ENCODE measurements at regions not wholly inside any gene's neighbourhood (a gene's known extent, or its start where the extent isn't known, plus 50 kb on each side); places are given as distances from the start of the nearest gene placed in this dataset.

DNA sequence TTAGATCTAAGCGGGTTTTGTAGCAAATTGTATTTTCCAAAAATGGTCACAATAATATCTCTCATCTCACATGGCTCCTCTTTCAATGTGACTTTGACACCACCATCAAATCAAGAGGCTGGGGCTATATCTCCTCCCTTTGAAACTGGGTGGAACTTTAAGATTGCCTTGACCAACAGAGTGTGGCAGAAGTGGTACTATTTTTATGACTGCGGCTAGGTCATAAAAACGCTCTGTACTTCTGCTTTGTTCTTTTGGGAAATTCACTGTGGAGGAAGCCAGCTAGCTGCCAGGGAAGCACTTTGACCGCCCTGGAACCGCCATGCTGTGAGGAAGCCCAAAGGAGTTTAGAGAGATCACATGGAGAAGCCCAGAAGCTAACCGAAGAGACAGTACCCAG is 50.7 kb upstream of the ACOT11 start:
- no peak for DNase-seq

DNA sequence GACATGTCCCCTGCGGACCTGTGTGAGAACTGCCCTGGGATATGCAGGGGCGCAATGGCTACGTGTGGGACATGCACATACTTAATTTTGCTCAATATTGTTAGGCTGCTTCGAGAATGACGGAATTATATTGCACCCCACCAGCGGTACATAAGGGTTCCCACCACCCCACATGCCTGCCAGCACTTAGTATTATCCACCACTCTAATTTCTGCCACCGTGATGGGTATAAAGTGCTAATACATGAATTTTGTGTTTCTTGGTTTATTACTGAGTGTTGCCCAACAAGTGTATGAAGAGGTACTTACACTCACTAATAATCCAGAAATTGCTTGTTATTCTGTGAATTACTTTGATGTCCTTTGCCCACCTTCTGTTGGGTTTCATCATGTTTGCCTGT is 52.1 kb upstream of the ACOT11 start:
- DNase-seq, result no peak

DNA sequence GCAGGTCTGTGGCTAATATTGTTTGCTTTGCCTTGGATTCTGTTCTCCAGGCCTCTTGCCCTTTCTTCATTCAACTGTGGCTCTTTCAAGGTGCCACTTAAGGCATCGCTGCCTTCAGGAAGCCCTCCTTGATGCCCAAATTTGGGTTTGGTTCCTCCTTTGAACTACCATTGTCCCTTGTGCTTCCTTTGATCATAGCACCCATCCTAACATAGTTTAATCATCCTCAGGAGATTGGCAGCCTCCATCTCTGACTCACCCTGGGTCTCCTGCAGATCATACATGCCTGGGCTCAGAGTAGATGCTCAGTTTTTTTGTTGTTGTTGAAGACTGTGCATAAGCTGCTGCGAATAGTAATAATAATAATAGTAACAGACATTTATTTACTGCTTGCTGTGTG is 54.4 kb upstream of the ACOT11 start:
- DNase-seq, result no peak

DNA sequence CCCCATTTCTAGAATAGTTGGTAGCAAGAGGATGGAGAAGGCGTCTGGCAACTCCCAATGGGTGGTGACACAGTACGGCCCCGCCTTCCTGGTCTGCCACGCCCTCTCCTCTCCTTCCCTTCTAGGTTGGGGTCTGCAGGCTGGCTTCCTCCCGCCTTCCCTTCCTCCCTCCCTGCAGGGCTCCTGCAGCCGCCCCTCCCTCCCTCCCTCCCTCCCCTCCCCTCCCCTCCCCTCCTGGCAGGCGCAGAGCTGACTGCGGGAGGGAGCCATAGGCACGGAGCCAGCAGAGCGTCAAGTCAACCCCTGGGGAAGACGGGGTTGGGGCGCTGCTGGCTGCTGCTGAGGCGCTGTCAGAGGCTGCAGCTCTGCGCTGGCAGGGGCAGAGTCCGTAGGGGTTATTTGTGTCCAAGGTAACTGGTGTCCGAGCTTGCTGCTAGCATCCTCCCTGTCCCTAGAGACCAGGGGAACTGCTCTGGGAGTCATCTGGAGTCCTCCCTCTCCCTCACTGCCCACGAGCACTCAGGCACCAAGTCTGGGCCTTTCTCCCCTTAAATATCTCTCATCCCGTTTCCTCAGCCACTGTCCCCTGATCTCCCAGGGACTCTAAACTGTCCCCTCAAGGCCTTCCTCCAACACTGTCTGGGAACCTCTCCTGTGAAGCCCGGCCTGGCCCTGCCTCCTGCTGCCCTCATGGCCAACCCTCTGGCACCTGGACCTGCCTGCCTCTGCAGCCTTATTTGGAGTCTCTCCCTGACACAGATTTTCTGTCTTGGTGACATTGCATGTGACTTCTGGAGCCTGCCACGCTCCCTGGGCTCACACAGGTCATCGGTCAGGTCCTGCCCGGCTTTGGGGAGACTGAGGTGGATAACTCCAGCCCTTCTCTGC is 57.4 kb upstream of the ACOT11 start:
- peak; percentile 57 for DNase-seq

DNA sequence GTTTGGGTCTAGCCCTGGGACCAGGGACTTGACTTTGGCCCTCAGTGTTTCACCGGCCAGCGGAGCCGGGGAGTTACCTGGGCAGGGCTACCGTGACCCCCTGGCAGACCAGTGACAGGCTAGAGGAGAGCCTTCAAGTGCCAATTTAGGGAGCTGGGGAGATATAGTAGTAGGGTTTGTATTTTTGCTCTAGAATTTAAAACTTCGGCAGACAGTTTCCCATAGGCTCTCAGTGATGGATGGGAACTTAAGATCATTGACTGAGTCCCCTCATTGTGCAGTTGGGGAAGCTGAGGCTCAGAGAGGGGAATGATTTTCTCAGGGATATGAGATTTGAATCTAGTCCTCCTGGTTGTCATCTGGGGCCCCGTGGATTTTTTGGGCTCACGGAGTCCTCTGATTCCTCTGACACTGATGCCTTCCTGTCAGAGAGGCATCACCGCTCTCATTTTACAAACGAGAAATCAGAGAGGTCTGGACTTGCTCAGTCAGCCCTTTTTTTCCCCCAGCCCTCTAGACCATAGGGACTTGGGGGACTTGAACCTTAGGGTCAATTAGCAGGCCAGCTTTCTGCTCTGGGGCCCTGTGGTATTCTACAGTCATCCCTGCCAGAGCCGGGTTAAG is 58.3 kb upstream of the ACOT11 start:
- no peak for DNase-seq

DNA sequence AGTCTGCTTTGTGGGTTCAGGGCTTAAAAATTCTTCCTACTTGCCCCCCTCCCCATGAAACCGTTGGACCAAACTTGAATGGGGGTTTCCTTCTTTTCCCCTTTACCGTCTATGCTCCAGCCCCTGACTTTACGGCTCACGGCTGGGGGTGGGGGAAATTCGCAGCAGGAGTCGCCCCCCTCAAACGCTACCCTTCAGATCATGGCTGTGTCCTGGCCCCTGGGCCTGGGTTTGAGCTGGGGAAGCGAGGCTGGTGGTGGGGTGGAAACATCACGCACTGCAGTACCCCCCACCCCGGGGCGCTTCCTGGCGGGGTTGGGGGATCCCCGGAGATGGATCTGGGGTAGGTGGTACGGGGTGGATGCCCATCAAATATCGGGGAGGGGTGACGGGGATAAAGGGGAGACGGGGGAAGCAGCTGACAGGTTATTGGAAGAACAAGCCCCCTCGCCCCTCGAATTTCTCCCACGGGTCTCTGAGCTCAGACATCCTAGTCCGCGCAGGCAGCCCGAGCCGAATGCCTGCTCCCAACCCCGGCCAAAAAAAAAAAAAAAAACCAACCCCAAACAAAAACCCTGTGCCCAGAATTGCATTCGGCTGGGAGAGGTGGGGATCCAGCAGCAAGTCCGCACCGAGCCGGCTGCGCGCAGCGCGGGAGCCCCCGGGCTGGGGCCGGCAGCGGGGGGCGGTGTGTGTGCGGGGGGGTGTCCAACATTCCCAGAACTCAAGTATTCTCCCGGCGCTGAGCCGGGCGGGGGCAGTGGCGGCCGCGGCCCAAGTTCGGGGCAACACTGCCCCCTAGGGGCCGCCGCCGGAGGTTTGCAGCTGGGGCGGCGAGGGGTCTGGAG is 59.0 kb upstream of the ACOT11 start:
- peak; percentile 77 for DNase-seq

DNA sequence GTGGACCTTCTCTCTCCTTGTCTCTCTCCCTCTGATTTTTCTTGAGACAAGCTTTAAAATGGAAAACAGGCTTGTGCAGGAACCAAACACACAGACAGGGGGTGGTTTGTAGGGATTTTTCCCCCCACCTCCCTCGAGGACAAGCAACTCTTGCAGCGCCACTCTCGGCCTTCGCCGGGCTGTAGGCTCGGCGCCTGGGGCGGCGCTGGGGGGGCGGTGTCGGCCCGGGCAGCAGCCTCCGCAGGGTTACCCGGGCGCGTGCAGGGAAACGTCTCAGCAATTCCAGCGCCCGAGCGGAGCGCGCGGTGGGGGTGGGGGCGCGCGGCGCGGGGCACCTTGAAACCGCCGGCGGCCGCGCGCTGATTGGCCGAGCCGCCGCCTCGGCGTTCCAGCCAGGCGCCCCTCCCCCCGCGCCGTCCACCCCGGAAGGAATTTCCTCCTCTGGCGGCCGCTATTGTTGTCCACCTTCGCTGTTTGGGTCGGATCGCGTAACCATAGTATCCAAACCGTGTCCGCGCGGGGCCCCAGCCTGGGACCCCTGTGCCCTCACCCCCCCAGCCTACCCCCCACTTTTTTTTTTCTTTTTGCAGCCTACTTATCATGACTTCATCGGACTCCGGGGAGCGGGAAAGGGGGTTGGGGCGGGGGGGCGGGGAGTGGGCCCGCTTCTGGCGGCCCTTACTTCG is 59.8 kb upstream of the ACOT11 start:
- peak; percentile 93 for DNase-seq

DNA sequence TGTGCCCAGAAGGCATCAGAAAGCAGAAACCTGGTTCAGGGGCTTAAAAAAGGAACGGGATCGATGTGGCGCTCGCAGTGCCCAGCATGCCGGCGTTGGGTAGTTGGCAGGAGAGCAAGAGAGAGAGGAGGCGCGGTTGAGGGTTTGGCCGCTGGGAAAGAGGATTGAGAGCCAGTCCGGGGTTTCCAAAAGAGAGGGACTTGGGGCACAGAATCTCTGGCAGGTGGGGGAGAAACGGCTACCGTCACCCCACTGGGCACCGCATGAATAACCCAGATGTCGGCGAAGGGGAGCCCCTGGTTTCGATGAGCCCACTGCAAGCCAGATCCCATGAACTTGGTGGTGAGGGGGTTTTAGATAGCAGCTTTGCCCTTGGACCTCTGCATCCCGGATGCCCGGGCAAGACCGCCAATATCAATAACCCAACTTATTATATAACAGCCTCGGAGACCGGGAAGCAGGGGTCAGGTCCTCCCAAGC is 60.4 kb upstream of the ACOT11 start:
- no peak for DNase-seq

DNA sequence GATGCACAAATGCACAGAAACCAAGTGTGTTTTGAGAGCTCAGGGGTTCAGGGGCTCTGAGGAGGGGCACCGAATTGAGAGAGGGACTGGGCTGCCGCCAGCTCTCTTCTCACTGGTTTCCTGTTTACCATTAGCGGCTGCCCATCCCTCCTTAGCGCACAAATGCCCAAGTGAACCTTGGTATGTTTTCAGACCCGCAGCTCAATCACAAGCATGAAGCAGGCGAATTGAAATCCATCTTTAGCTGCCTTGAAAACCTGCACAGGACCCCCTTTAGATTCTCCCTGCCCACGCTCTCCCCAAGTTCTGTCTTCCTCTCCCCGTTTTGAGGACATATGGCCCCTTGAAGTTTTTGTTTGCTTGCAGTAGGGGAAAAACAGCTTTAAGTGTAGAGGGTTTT is 61.1 kb upstream of the ACOT11 start:
- DNase-seq, result no peak

DNA sequence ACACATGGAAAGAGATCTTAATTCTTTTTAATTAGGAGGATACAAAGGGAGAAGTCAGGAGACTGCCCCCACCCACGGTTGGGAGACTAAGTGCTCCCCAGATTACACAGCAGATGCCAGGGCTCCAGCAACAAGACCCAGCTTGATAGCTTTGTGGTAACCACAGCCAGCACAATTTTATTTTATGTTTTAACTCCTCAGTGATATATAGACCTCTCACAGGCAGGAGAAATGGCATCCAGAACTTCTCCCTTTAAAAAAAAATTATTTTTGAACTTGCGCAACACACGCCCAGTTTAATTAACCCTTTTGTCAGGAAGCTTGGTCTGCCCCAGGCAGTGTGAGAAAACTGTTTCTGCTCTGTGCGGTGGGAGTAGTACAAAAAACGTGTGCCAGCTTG is 62.6 kb upstream of the ACOT11 start:
- no peak for DNase-seq

DNA sequence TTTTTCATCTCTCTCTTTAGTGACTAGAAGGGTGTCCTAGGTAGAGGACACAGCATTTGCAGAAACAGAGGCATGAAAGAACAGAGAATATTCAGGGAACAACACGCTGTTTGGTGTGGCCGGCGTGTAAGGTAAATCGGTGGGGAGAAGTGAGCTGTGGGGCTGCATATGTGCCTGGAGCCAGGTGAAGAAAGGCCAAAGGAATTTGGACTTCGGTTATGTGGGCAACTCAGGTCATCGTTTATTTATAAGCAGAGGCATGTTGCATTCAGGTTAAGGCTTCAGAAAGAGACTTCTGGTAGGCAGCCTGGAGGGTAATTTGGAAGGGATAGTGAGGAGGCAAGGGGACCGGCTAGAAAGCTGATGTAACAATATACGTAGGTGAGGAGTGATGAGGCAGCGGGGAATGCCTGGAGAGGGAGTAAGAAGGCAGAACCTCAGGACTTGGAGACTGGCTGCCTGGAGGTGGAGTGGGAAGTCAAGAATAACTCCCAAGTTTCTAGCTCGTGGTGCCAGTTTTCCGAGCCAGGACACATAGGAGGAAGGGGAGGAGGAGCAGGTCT is 64.1 kb upstream of the ACOT11 start:
- no peak for DNase-seq

DNA sequence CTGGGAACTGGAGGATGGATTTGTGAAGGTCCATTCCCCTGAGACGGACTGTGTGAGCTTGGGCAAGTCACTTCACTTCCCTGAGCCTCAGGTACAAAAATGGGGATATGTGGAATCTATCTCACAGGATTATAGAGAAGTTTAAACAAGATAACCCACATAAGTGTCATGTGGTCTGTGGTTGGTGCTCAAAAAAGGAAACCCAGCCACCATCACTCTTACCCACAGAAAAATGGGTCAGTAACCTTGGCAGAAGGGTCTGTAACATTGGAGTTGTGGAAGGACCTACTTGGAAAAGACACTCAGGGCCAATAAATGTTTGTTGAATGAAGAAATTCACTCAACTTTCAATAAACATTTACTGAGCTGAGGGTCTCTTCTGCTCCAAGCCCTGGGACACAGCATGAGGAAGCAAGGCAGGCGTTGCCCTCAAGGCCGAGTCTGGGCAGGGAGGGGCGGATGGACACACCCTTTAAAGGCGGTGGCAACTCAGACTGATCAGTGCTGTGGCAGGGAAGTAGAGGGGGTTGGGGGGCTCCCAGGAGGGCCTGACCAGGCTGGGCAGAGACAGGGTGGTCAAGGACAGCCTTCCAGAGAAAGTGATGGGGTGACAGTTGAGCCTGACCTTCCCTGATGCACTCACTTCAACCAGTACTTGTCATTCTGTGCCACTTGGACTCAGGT is 66.7 kb upstream of the ACOT11 start:
- no peak for DNase-seq

DNA sequence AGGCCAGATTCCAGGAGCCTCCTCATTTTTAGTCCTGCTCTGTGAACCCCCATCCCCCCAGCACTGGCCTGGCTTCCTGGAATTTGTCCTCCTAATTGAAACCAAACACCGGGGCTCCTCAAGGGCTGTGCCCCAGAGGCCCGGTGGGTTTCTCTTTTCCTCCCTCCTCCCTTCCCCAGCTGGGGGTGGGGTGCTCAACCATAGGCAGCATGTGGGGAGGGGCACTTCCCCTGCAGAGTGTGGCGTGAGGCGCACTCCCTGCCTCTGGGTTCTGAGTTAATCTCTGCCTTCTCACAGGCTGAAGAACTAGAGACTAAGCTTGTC is 67.5 kb upstream of the ACOT11 start:
- DNase-seq, result no peak

DNA sequence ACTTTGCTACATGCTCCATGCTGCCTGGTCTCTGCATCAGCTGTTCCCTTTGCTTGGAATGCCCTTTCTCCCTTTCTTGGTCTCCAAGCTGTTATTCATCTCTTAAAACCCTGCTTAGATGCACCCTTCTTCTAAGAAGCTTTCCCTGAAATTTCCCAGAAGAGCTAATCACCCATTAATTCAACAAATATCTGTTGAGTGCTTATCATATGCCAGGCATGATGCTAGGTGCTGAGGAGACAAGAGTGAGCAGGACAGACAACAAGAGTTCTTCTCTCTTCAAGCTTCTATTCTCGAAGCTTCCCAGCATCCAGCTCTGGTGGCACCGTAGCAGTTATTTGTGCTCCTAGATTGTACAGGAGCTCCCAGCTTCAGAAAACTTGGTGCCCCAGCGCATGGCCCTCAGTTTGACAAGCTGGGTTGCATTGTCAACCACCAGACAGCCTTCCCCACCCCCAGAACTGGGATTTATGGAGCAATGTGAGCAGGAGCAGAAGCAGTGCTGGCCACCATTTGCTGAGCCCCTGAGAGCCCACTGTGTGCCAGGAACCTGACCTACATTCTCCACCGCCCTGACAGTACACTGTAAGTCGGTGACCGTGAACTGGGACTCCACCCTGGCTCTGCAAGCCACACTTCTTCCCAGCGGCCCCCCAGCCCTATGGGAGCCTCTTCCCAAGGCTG is 68.0 kb upstream of the ACOT11 start:
- no peak for DNase-seq

DNA sequence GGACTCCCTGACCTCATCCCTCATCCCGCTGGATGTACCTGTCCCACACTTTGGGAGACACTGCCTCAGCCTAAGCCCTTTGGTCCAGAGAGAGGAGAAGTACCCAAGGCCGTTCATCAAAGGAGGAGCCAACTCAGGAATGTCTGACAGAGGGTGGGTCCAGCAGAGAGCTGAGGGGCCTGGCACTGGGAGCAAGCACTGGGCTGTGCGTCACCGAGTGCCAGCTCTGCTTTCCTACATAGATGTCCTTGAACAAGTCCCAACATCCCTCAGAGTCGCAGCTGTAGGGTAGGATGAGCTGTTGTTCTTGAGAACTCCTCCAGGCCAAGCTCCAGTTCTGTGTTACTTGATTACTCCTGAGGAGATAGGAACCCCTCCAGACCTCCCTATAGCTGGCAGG is 68.8 kb upstream of the ACOT11 start:
- no peak for DNase-seq

DNA sequence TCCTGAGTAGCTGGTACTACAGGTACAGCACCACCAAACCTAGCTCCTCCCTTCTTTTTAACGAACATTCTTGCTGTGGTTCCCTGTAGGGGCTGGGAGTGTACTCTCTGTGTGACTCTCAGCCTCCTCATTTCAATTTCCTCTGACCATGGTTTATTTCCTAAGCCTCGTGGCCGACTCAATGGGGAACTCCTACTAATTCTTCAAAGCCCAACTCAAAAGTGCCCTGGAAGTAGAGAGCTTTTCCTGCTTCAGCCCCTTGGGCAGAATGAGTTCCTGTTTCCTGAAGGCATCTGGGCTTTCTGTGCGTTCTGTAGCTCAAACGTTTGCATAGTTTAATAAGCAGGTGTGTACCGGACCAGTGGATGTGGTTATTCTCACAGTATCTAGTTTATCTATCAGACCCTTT is 70.9 kb upstream of the ACOT11 start:
- DNase-seq, result no peak

DNA sequence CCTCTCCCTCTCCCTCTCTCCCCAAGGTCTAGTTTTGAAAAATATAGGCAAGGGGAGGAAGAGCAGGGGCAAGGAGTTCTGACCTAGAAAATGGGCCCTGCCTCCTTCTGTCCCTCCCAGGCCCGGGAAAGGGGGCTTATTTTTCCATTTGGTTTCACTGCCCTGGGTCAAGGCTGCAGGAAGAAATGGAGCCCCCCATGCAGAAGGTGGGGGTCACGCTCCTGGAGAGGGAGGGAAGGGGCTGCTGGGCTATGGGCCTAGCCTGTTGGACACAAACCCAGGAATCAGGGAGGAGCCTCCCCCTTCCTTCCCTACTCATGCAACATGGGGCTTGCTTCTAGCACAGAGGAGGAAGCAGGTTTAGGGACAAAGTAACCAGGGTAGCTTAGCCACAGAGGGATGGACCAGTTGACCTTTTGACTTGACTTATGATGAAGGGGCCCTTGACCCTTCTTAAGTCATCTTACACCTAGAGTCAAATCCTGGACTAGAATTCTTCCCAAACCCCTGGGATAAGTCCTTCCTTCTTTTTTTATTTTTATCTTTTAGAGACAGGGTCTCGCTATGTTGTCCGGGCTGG is 70.4 kb upstream of the SSBP3 start:
- DNase-seq, result no peak

DNA sequence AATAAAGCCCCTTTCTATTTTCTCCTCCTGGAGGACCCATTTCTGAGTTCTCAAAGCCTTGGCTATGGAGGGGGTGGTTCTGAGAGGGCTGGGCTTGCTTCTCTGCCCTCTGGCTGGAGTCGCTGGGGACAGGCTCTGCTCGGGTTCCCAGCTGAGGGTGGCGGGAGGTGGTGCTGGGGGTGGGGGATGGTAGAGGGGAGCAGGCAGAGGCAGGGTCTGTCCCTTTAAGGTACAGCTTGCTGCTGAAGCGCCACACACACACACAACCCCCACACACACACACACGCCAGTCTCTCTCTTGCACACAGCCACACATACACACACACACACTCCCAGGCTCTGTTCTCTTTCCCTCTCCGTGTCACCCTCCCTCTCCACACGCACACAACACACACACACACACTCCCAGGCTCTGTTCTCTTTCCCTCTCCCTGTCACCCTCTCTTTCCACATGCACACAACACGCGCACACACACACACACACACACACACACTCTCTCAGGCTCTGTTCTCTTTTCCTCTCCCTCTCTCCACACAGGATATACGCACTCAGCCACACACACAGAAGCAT is 69.8 kb upstream of the SSBP3 start:
- no peak for DNase-seq

DNA sequence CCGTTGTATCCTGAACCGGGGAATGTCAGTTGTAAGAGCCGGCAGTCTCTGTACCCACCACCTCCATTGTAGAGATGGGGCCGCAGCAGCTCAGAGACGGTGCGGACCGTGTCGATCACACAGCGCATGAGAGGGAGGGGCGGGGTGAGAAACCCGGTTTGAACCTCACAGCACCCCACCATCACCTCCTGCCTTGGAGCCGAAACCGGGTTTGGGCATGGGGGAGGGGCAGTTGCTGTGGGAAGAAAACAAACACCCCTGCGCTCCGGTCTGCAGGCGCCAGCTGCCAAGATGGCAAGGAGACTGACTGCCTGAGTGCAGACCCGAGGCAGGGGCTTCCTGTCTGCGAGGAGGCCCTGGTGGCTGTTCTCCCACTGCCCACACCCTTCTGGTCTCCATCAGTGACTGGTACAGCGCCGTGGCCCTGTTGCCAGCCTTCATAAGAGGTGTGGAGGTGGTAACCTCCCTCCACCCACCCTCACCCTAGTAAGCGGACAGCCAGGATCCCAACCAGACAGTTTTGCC is 69.2 kb upstream of the SSBP3 start:
- DNase-seq, result no peak

Measured in COR-L47 (cell line).